Neural progenitor cell (in vitro differentiated cells): ENCODE measurements at regions not wholly inside any gene's neighbourhood (a gene's known extent, or its start where the extent isn't known, plus 50 kb on each side); places are given as distances from the start of the nearest gene placed in this dataset.

Experiments
- CTCF ChIP-seq: fragments of 200-600 bp; sonication (generic); IDR thresholded peaks from 2 replicates; pipeline ENCODE4 v1.5.1; 2017; ENCODE audit warnings: antibody characterized with exemption, mild to moderate bottlenecking
- EZH2 ChIP-seq: fragments of 200-600 bp; sonication (generic); IDR thresholded peaks from 2 replicates; pipeline ENCODE4 v1.6.1; 2017; ENCODE audit warnings: antibody characterized with exemption, mild to moderate bottlenecking, moderate library complexity

- no peak for TF ChIP-seq CTCF
- TF ChIP-seq EZH2: no peak
These were observed 364.2 kb upstream of the CLINT1 start for GRCh38 chr5:158223054-158223600.
